Astrocyte of the spinal cord (primary cell): ENCODE measurements at regions not wholly inside any gene's neighbourhood (a gene's known extent, or its start where the extent isn't known, plus 50 kb on each side); places are given as distances from the start of the nearest gene placed in this dataset.

Source experiments
- DNase-seq: peaks from one replicate; pipeline ENCODE4 v3.0.0; 2011; ENCODE audit warnings: low read depth, low spot score
- H3K4me3 ChIP-seq: 2 replicates; pipeline ENCODE4 v1.5.1; 2011; ENCODE audit warnings: low read depth, mild to moderate bottlenecking, low read length, moderate library complexity
- CTCF ChIP-seq: IDR thresholded peaks from 2 replicates; pipeline ENCODE4 v1.5.1; 2012; ENCODE audit warnings: low read depth, mild to moderate bottlenecking, low read length, inconsistent platforms
- in situ Hi-C: cut with HindIII; loops from 2 replicates; pipeline ENCODE4 v1.10.0; 2017; ENCODE audit warnings: low sequenced_read_pairs

- H3K4me3 ChIP-seq: no peak overlapping the region
- no peak for DNase-seq
- TF ChIP-seq CTCF: no peak
- in situ Hi-C loops: no loop called here
These were observed 793.0 kb upstream of the NDST4 start for GRCh38 chr4:115906428-115906827.

- no peak for DNase-seq
- in situ Hi-C loops: no loop called here
- no peak for TF ChIP-seq CTCF
- H3K4me3 ChIP-seq: no peak overlapping the region
These were observed 770.4 kb upstream of the NDST4 start for GRCh38 chr4:115883847-115884246.

- TF ChIP-seq CTCF: no peak
- no peak overlapping the region for H3K4me3 ChIP-seq
- in situ Hi-C loops: no loop called here
- no peak for DNase-seq
These were observed 769.8 kb upstream of the NDST4 start for GRCh38 chr4:115883231-115883630.

GRCh38 chr4:115873048-115873447, 759.6 kb upstream of the NDST4 start:
- no peak for DNase-seq
- in situ Hi-C loops: no loop called here
- no peak for TF ChIP-seq CTCF
- H3K4me3 ChIP-seq: no peak overlapping the region

GRCh38 chr4:115871596-115871995, 758.2 kb upstream of the NDST4 start:
- DNase-seq: no peak
- H3K4me3 ChIP-seq: no peak overlapping the region
- TF ChIP-seq CTCF: no peak
- in situ Hi-C loops: no loop called here

GRCh38 chr4:115866364-115866896, 753.0 kb upstream of the NDST4 start:
- H3K4me3 ChIP-seq: no peak overlapping the region
- in situ Hi-C loops: no loop called here
- no peak for TF ChIP-seq CTCF
- DNase-seq: no peak

GRCh38 chr4:115865736-115866135, 752.3 kb upstream of the NDST4 start:
- TF ChIP-seq CTCF: no peak
- peak; percentile 8 for DNase-seq
- H3K4me3 ChIP-seq: no peak overlapping the region
- in situ Hi-C loops: no loop called here
